OCI-LY1 (cell line): ENCODE measurements at regions not wholly inside any gene's neighbourhood (a gene's known extent, or its start where the extent isn't known, plus 50 kb on each side); places are given as distances from the start of the nearest gene placed in this dataset.

Source experiments
- H2AFZ ChIP-seq: fragments of 200-600 bp; sonication (generic), shearing (Covaris generic); 2 replicates; pipeline ENCODE4 v1.6.0; 2014; ENCODE audit warnings: antibody characterized with exemption, mild to moderate bottlenecking, low read length
- H3F3A ChIP-seq: fragments of 200-600 bp; sonication (generic), shearing (Covaris generic); 2 replicates; pipeline ENCODE4 v1.6.0; 2014; ENCODE audit warnings: mild to moderate bottlenecking, antibody characterized with exemption, low read length, moderate library complexity; ENCODE audit not compliant: insufficient read depth
- H3K27ac ChIP-seq: fragments of 200-600 bp; sonication (generic); 2 replicates; pipeline ENCODE4 v1.5.1; 2014; ENCODE audit warnings: low read length, mixed run types, mild to moderate bottlenecking, low read depth; ENCODE audit not compliant: poor library complexity, severe bottlenecking
- H3K27me3 ChIP-seq: fragments of 200-600 bp; sonication (generic); 2 replicates; pipeline ENCODE4 v1.6.0; 2014; ENCODE audit warnings: antibody characterized with exemption, mild to moderate bottlenecking, low read length, moderate library complexity; ENCODE audit not compliant: insufficient read depth
- H3K36me3 ChIP-seq: fragments of 200-600 bp; sonication (generic); 2 replicates; pipeline ENCODE4 v1.6.1; 2014; ENCODE audit warnings: mild to moderate bottlenecking, antibody characterized with exemption, low read length, moderate library complexity, mixed read lengths; ENCODE audit not compliant: insufficient read depth
- H3K4me1 ChIP-seq: fragments of 200-600 bp; sonication (generic); 2 replicates; pipeline ENCODE4 v1.5.1; 2014; ENCODE audit warnings: mild to moderate bottlenecking, low read length, moderate library complexity; ENCODE audit not compliant: insufficient read depth, severe bottlenecking
- H3K4me2 ChIP-seq: fragments of 200-600 bp; sonication (generic), shearing (Covaris generic); 2 replicates; pipeline ENCODE4 v1.6.1; 2014; ENCODE audit warnings: low read length
- H3K4me3 ChIP-seq: fragments of 200-600 bp; sonication (generic); 2 replicates; pipeline ENCODE4 v1.5.1; 2014; ENCODE audit warnings: low read length, low read depth, mild to moderate bottlenecking, mixed read lengths; ENCODE audit not compliant: poor library complexity, severe bottlenecking
- H3K79me2 ChIP-seq: fragments of 200-600 bp; shearing (Covaris generic); 2 replicates; pipeline ENCODE4 v1.6.1; 2016; ENCODE audit warnings: mixed run types, low read length, mixed read lengths; ENCODE audit not compliant: insufficient read depth
- H3K9ac ChIP-seq: fragments of 200-600 bp; sonication (generic), shearing (Covaris generic); 2 replicates; pipeline ENCODE4 v1.6.1; 2014; ENCODE audit warnings: mild to moderate bottlenecking, low read length, mixed read lengths
- H3K9me2 ChIP-seq: fragments of 200-600 bp; sonication (generic), shearing (Covaris generic); 2 replicates; pipeline ENCODE4 v1.6.1; 2014; ENCODE audit warnings: low read depth, mild to moderate bottlenecking, low read length, mixed read lengths
- H3K9me3 ChIP-seq: fragments of 200-600 bp; shearing (Covaris generic); 2 replicates; pipeline ENCODE4 v1.6.1; 2014; ENCODE audit warnings: low read length, mixed read lengths
- H4K20me1 ChIP-seq: fragments of 200-600 bp; sonication (generic), shearing (Covaris generic); 2 replicates; pipeline ENCODE4 v1.6.0; 2016; ENCODE audit warnings: mild to moderate bottlenecking, low read length; ENCODE audit not compliant: insufficient read depth
- CTCF ChIP-seq: fragments of 200-600 bp; sonication (generic), shearing (Covaris generic); IDR thresholded peaks from 2 replicates; pipeline ENCODE4 v1.5.1; 2017; ENCODE audit warnings: mild to moderate bottlenecking, antibody characterized with exemption, low read length, moderate library complexity, mixed read lengths
- EZH2 ChIP-seq: fragments of 200-600 bp; sonication (generic), shearing (Covaris generic); IDR thresholded peaks from 2 replicates; pipeline ENCODE4 v1.8.0; 2017; ENCODE audit warnings: borderline replicate concordance, mixed run types, mild to moderate bottlenecking, antibody characterized with exemption, low read length, moderate library complexity, mixed read lengths

- Histone ChIP-seq H3K9ac (no peak overlapping the region), H3K4me1 (no peaks in the 10 kb centered on the region), H3K36me3 (no peaks in the 10 kb centered on the region), H3K4me2 (no peak overlapping the region), H3K79me2 (no peaks in the 10 kb centered on the region), H4K20me1 (no peaks in the 10 kb centered on the region), H3K9me3 (no peaks in the 10 kb centered on the region), H3K9me2 (no peaks in the 10 kb centered on the region), H3F3A (no peaks in the 10 kb centered on the region), H3K27ac (no peak overlapping the region), H3K27me3 (no peaks in the 10 kb centered on the region), H2AFZ (no peak overlapping the region), H3K4me3 (no peak overlapping the region)
- no peak for TF ChIP-seq CTCF
- no peak for TF ChIP-seq EZH2
These were observed 785.5 kb upstream of the HS6ST1 start for GRCh38 chr2:129103936-129104878.

GRCh38 chr2:129112181-129112580, 793.5 kb upstream of the HS6ST1 start:
- H2AFZ ChIP-seq: no peak overlapping the region
- no peaks in the 10 kb centered on the region for H3F3A ChIP-seq
- no peak for TF ChIP-seq EZH2
- no peak for TF ChIP-seq CTCF
- no peaks in the 10 kb centered on the region for H3K9me3 ChIP-seq
- no peak overlapping the region for H3K27ac ChIP-seq
- H3K79me2 ChIP-seq: no peaks in the 10 kb centered on the region
- H3K4me1 ChIP-seq: no peaks in the 10 kb centered on the region
- H3K27me3 ChIP-seq: no peaks in the 10 kb centered on the region
- no peak overlapping the region for H3K4me3 ChIP-seq
- no peak overlapping the region for H3K9ac ChIP-seq
- H3K36me3 ChIP-seq: no peaks in the 10 kb centered on the region
- no peaks in the 10 kb centered on the region for H4K20me1 ChIP-seq
- H3K4me2 ChIP-seq: no peak overlapping the region
- H3K9me2 ChIP-seq: no peaks in the 10 kb centered on the region

GRCh38 chr2:129113776-129114175, 795.1 kb upstream of the HS6ST1 start:
- no peak for TF ChIP-seq CTCF
- no peaks in the 10 kb centered on the region for H3K27me3 ChIP-seq
- no peak overlapping the region for H3K4me3 ChIP-seq

More at GRCh38 chr2:129113776-129114175, 795.1 kb upstream of the HS6ST1 start:
- no peaks in the 10 kb centered on the region for H3K9me3 ChIP-seq
- no peaks in the 10 kb centered on the region for H3K79me2 ChIP-seq
- H3K4me1 ChIP-seq: no peaks in the 10 kb centered on the region
- H3K4me2 ChIP-seq: no peak overlapping the region
- H3K9me2 ChIP-seq: no peaks in the 10 kb centered on the region
- H2AFZ ChIP-seq: no peak overlapping the region
- no peak overlapping the region for H3K9ac ChIP-seq
- no peaks in the 10 kb centered on the region for H4K20me1 ChIP-seq
- no peaks in the 10 kb centered on the region for H3F3A ChIP-seq
- no peak overlapping the region for H3K27ac ChIP-seq
- no peaks in the 10 kb centered on the region for H3K36me3 ChIP-seq
